ENCODE measurements at regions not wholly inside any gene's neighbourhood (a gene's known extent, or its start where the extent isn't known, plus 50 kb on each side); places are given as distances from the start of the nearest gene placed in this dataset.

- Histone ChIP-seq H3K4me1 (peaks cover 15% of the 10 kb centered on the region), H3K27me3 (ENCODE audit: low read depth) (peaks cover 40% of the 10 kb centered on the region), H3K36me3 (no peaks in the 10 kb centered on the region), H3K4me3 (no peak overlapping the region), H3K27ac (no peak overlapping the region), H3K9me3 (no peaks in the 10 kb centered on the region)
- intact Hi-C loops (cut with DNase I): no loop called here
- ATAC-seq: no peak
- no peak for DNase-seq
- no peak for TF ChIP-seq CTCF (IDR thresholded peaks at IDR 0.05)
Observed at GRCh38 chr1:54497338-54497737, 50.7 kb upstream of the ACOT11 start.

- intact Hi-C loops (cut with DNase I): no loop called here
- no peak for TF ChIP-seq CTCF (IDR thresholded peaks at IDR 0.05)
- no peak for DNase-seq
- ATAC-seq: no peak
- Histone ChIP-seq H3K9me3 (no peaks in the 10 kb centered on the region), H3K27me3 (ENCODE audit: low read depth) (peaks cover 34% of the 10 kb centered on the region), H3K4me1 (peaks cover 15% of the 10 kb centered on the region), H3K4me3 (no peak overlapping the region), H3K36me3 (no peaks in the 10 kb centered on the region), H3K27ac (no peak overlapping the region)
Observed at GRCh38 chr1:54495954-54496353, 52.1 kb upstream of the ACOT11 start.

GRCh38 chr1:54493608-54494007 lies 54.4 kb upstream of the ACOT11 start:
- no peak overlapping the region for H3K4me3 ChIP-seq
- no peaks in the 10 kb centered on the region for H3K36me3 ChIP-seq
- no peak overlapping the region for H3K27ac ChIP-seq
- peaks cover 11% of the 10 kb centered on the region for H3K27me3 ChIP-seq (ENCODE audit: low read depth)
- intact Hi-C loops (cut with DNase I): no loop called here
- no peak for ATAC-seq
- TF ChIP-seq CTCF (IDR thresholded peaks at IDR 0.05): no peak
- no peak for DNase-seq
- H3K4me1 ChIP-seq: peaks cover 11% of the 10 kb centered on the region
- no peaks in the 10 kb centered on the region for H3K9me3 ChIP-seq

- Histone ChIP-seq H3K36me3 (no peaks in the 10 kb centered on the region), H3K4me3 (no peak overlapping the region), H3K4me1 (peaks cover 32% of the 10 kb centered on the region), H3K27me3 (ENCODE audit: low read depth) (peaks cover 5% of the 10 kb centered on the region), H3K9me3 (no peaks in the 10 kb centered on the region), H3K27ac (no peak overlapping the region)
- ATAC-seq (no peak), DNase-seq (no peak)
- TF ChIP-seq CTCF (IDR thresholded peaks at IDR 0.05): no peak
- intact Hi-C loops (cut with DNase I): no loop called here
Observed at GRCh38 chr1:54490361-54491248, 57.4 kb upstream of the ACOT11 start.

GRCh38 chr1:54489627-54490250 lies 58.3 kb upstream of the ACOT11 start:
- no peaks in the 10 kb centered on the region for H3K36me3 ChIP-seq
- peaks cover 38% of the 10 kb centered on the region for H3K4me1 ChIP-seq
- no peak for ATAC-seq
- intact Hi-C loops (cut with DNase I): loop anchor here (5.0 kb wide), 1 partner anchor 82 kb away; the partner anchor contains the start of gene SSBP3
- H3K4me3 ChIP-seq: peak overlapping the region; percentile 69
- DNase-seq: no peak
- no peaks in the 10 kb centered on the region for H3K9me3 ChIP-seq
- H3K27ac ChIP-seq: peak overlapping the region; percentile 91
- no peak for TF ChIP-seq CTCF (IDR thresholded peaks at IDR 0.05)
- peaks cover 5% of the 10 kb centered on the region for H3K27me3 ChIP-seq (ENCODE audit: low read depth)
